Activated CD8-positive, alpha-beta T cell treated with anti-CD3 and anti-CD28 coated beads, Interleukin-2, amount 10 ng/mL, durations not matched to agents 7 days and 5 days (primary cell): ENCODE measurements at regions not wholly inside any gene's neighbourhood (a gene's known extent, or its start where the extent isn't known, plus 50 kb on each side); places are given as distances from the start of the nearest gene placed in this dataset.

Source experiments
- ATAC-seq: fragments of 150-1000 bp; cut with Tn5 transposase; one replicate; pipeline ENCODE4 v1.10.0; 2021; ENCODE audit warnings: moderate library complexity
- CTCF ChIA-PET: fragments of 350-600 bp; sonication (Branson Sonifier 250); formaldehyde crosslinking; loops from one replicate; lab custom pipeline; 2021; ENCODE audit warnings: antibody characterized with exemption; lab: Charles Lee
- POLR2A ChIA-PET: fragments of 350-600 bp; sonication (Branson Sonifier 250); formaldehyde crosslinking; loops from one replicate; lab custom pipeline; 2021; ENCODE audit warnings: antibody characterized with exemption; lab: Charles Lee
- DNase-seq: peaks from one replicate; pipeline ENCODE4 v3.0.0-alpha.2; 2020
- H3K27ac Mint-ChIP-seq: one replicate; pipeline ENCODE4 v1.8.0; 2021; ENCODE audit warnings: mild to moderate bottlenecking, mixed read lengths
- H3K27me3 Mint-ChIP-seq: one replicate; pipeline ENCODE4 v1.8.0; 2021; ENCODE audit warnings: low read depth, mixed read lengths
- H3K36me3 Mint-ChIP-seq: one replicate; pipeline ENCODE4 v1.8.0; 2021; ENCODE audit warnings: low read depth, mixed read lengths
- H3K4me1 Mint-ChIP-seq: one replicate; pipeline ENCODE4 v1.8.0; 2021; ENCODE audit warnings: low read depth, mixed read lengths
- H3K4me3 Mint-ChIP-seq: one replicate; pipeline ENCODE4 v1.8.0; 2021; ENCODE audit warnings: mild to moderate bottlenecking, mixed read lengths
- H3K9me3 Mint-ChIP-seq: one replicate; pipeline ENCODE4 v1.8.0; 2022; ENCODE audit warnings: mixed read lengths; ENCODE audit not compliant: insufficient read depth

- Mint-ChIP-seq H3K4me1 (peaks cover 2% of the 10 kb centered on the region), H3K27ac (no peak overlapping the region), H3K36me3 (no peaks in the 10 kb centered on the region), H3K9me3 (no peaks in the 10 kb centered on the region), H3K27me3 (no peaks in the 10 kb centered on the region), H3K4me3 (no peak overlapping the region)
- ChIA-PET CTCF (no interaction called here), POLR2A (no interaction called here)
- peak; percentile 12 for DNase-seq
- ATAC-seq: no peak
Measured at GRCh38 chr1:29517251-29518086, 281.1 kb downstream of the PTPRU start.

- peaks cover 2% of the 10 kb centered on the region for H3K4me1 Mint-ChIP-seq
- H3K9me3 Mint-ChIP-seq: no peaks in the 10 kb centered on the region
- DNase-seq (no peak), ATAC-seq (no peak)
- no peak overlapping the region for H3K27ac Mint-ChIP-seq
- ChIA-PET POLR2A (no interaction called here), CTCF (no interaction called here)
- H3K4me3 Mint-ChIP-seq: no peak overlapping the region
- H3K27me3 Mint-ChIP-seq: peaks cover 4% of the 10 kb centered on the region
- H3K36me3 Mint-ChIP-seq: no peaks in the 10 kb centered on the region
Measured at GRCh38 chr1:29516063-29516820, 279.9 kb downstream of the PTPRU start.

- Mint-ChIP-seq H3K4me3 (no peak overlapping the region), H3K9me3 (no peaks in the 10 kb centered on the region), H3K27ac (no peak overlapping the region), H3K27me3 (peaks cover 10% of the 10 kb centered on the region), H3K36me3 (no peaks in the 10 kb centered on the region), H3K4me1 (peaks cover 2% of the 10 kb centered on the region)
- ChIA-PET CTCF (interaction anchor here (0.6 kb wide), 1 partner anchor 333 kb away, joined by 3 read pairs; no protein-coding TSS in a partner anchor), POLR2A (no interaction called here)
- ATAC-seq: no peak
- no peak for DNase-seq
Measured at GRCh38 chr1:29515170-29515955, 279.0 kb downstream of the PTPRU start.

- CTCF ChIA-PET: interaction anchor here (0.6 kb wide), 1 partner anchor 334 kb away, joined by 3 read pairs; no protein-coding TSS in a partner anchor
- peaks cover 10% of the 10 kb centered on the region for H3K27me3 Mint-ChIP-seq
- ATAC-seq (no peak), DNase-seq (no peak)
- peaks cover 2% of the 10 kb centered on the region for H3K4me1 Mint-ChIP-seq
- no peaks in the 10 kb centered on the region for H3K36me3 Mint-ChIP-seq
- H3K27ac Mint-ChIP-seq: no peak overlapping the region
- H3K4me3 Mint-ChIP-seq: no peak overlapping the region
- POLR2A ChIA-PET: no interaction called here
- H3K9me3 Mint-ChIP-seq: no peaks in the 10 kb centered on the region
Measured at GRCh38 chr1:29514361-29515169, 278.2 kb downstream of the PTPRU start.

GRCh38 chr1:29513357-29513756 is 277.0 kb downstream of the PTPRU start:
- Mint-ChIP-seq H3K9me3 (no peaks in the 10 kb centered on the region), H3K4me1 (peaks cover 2% of the 10 kb centered on the region), H3K36me3 (no peaks in the 10 kb centered on the region), H3K27me3 (peaks cover 10% of the 10 kb centered on the region), H3K27ac (no peak overlapping the region), H3K4me3 (no peak overlapping the region)
- DNase-seq (no peak), ATAC-seq (no peak)
- ChIA-PET CTCF (no interaction called here), POLR2A (no interaction called here)

- no peak overlapping the region for H3K27ac Mint-ChIP-seq
Measured at GRCh38 chr1:29511436-29511835, 275.1 kb downstream of the PTPRU start.

GRCh38 chr1:29508458-29509107 is 272.3 kb downstream of the PTPRU start:
- no peak overlapping the region for H3K27ac Mint-ChIP-seq
- H3K27me3 Mint-ChIP-seq: peaks cover 10% of the 10 kb centered on the region
- POLR2A ChIA-PET: no interaction called here

More at GRCh38 chr1:29511436-29511835, 275.1 kb downstream of the PTPRU start:
- POLR2A ChIA-PET: no interaction called here
- ATAC-seq (no peak), DNase-seq (no peak)
- Mint-ChIP-seq H3K4me3 (no peak overlapping the region), H3K27me3 (peaks cover 10% of the 10 kb centered on the region), H3K36me3 (no peaks in the 10 kb centered on the region), H3K4me1 (peaks cover 2% of the 10 kb centered on the region), H3K9me3 (no peaks in the 10 kb centered on the region)
- CTCF ChIA-PET: no interaction called here

GRCh38 chr1:29506678-29507225 is 270.4 kb downstream of the PTPRU start:
- Mint-ChIP-seq H3K27ac (no peak overlapping the region), H3K27me3 (peaks cover 10% of the 10 kb centered on the region), H3K36me3 (no peaks in the 10 kb centered on the region), H3K4me1 (no peaks in the 10 kb centered on the region), H3K4me3 (no peak overlapping the region), H3K9me3 (no peaks in the 10 kb centered on the region)
- no peak for ATAC-seq
- POLR2A ChIA-PET: no interaction called here
- no peak for DNase-seq
- CTCF ChIA-PET: no interaction called here

More at GRCh38 chr1:29508458-29509107, 272.3 kb downstream of the PTPRU start:
- Mint-ChIP-seq H3K36me3 (no peaks in the 10 kb centered on the region), H3K9me3 (no peaks in the 10 kb centered on the region), H3K4me1 (peaks cover 2% of the 10 kb centered on the region), H3K4me3 (no peak overlapping the region)
- DNase-seq: no peak
- ATAC-seq: no peak
- CTCF ChIA-PET: no interaction called here

- H3K4me3 Mint-ChIP-seq: no peak overlapping the region
- no peaks in the 10 kb centered on the region for H3K9me3 Mint-ChIP-seq
- ChIA-PET POLR2A (no interaction called here), CTCF (no interaction called here)
- H3K27me3 Mint-ChIP-seq: peaks cover 2% of the 10 kb centered on the region
- H3K4me1 Mint-ChIP-seq: no peaks in the 10 kb centered on the region
- DNase-seq (no peak), ATAC-seq (no peak)
- no peak overlapping the region for H3K27ac Mint-ChIP-seq
- H3K36me3 Mint-ChIP-seq: no peaks in the 10 kb centered on the region
Measured at GRCh38 chr1:29505532-29506220, 269.4 kb downstream of the PTPRU start.

GRCh38 chr1:29504709-29505410 is 268.5 kb downstream of the PTPRU start:
- ATAC-seq: no peak
- H3K36me3 Mint-ChIP-seq: no peaks in the 10 kb centered on the region
- no peaks in the 10 kb centered on the region for H3K4me1 Mint-ChIP-seq
- no peak overlapping the region for H3K4me3 Mint-ChIP-seq
- no peaks in the 10 kb centered on the region for H3K9me3 Mint-ChIP-seq
- POLR2A ChIA-PET: interaction anchor here (0.6 kb wide), 2 partner anchors 308 to 1700 kb away, joined by 4 to 5 read pairs; no protein-coding TSS in a partner anchor
- no peak overlapping the region for H3K27ac Mint-ChIP-seq
- DNase-seq: no peak
- H3K27me3 Mint-ChIP-seq: peaks cover 2% of the 10 kb centered on the region
- CTCF ChIA-PET: no interaction called here
